ENCODE measurements at regions not wholly inside any gene's neighbourhood (a gene's known extent, or its start where the extent isn't known, plus 50 kb on each side); places are given as distances from the start of the nearest gene placed in this dataset.

- Histone ChIP-seq H3K27ac (0 out of 2 replicates have a peak overlapping the region, but pooled peaks have one; percentile 9), H3K4me1 (peaks cover 75% of the 10 kb centered on the region), H3K27me3 (peaks cover 80% of the 10 kb centered on the region), H3K9me3 (no peaks in the 10 kb centered on the region), H3K9ac (no peak overlapping the region), H4K20me1 (no peaks in the 10 kb centered on the region; the same call in 1 of the 2 replicates), H3K36me3 (no peaks in the 10 kb centered on the region), H3K4me3 (no peak overlapping the region), H3K4me2 (peak overlapping the region; percentile 41)
- no peak for TF ChIP-seq Cebpa-rat (IDR thresholded peaks at IDR 0.05)
Observed at GRCh38 chrX:68913249-68913547, 84.4 kb downstream of the EFNB1 start.

DNA sequence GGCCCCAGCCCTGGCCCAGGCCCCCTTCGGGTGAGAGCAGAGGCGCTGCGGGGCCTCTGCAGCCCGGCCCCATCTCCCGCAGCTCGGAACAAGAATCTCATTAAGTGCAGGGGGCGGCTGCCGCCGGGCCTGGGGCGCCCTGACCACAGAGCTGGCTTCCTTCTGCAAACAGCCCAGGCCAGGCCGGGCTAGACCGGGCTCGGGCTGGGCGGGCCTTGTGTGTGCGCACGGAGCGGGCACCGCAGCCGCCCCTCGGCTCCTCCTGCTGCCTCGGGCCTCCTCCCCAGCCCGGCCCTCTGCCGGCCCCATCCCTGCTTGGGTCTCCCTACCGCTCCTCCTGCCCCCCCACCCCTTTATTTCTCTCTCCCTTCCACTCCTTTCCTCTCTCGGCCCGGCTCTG, 83.3 kb downstream of the EFNB1 start:
- Histone ChIP-seq H3K9me3 (no peaks in the 10 kb centered on the region), H3K9ac (no peak overlapping the region), H3K27ac (no peak overlapping the region; the same call in 1 of the 2 replicates), H4K20me1 (no peaks in the 10 kb centered on the region; the same call in 1 of the 2 replicates), H3K4me1 (peaks cover 75% of the 10 kb centered on the region), H3K4me3 (no peak overlapping the region), H3K27me3 (peaks cover 80% of the 10 kb centered on the region), H3K36me3 (no peaks in the 10 kb centered on the region), H3K4me2 (peak overlapping the region; percentile 41; the same call in 1 of the 2 replicates)
- no peak for TF ChIP-seq Cebpa-rat (IDR thresholded peaks at IDR 0.05)

DNA sequence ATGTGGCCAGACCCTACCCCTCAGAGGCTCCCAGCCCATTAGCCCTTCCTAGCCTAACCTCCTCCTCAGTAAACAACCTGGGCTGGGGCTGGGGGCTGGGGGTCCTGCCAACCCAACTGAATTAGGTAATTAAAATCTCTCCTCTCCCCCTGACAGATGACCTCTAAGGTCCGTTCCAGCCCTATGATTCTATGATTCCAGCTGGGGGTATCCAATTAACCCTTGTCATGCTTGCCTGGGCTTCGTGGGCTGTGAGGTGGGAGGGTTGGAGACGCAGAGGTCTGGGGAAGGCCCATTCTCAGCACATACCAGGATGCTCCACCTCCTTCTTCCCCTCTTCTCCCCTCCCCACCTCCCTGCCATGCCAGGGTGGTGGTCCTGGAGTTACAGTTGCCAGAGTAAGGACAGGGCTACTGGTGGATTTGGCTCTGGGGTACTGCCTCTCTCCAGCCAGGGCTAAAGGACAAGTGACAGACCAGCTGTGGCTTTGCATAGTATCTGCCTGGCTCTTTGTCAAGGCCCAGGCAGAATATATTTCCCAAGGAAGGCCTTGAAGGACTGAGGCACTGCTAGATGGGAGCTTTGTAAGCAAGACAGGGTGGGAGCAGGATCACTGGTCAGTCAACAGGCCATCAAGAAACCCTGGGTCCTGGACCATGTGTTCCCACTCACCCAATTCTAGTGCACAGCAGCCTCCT, 82.1 kb downstream of the EFNB1 start:
- peaks cover 70% of the 10 kb centered on the region for H3K4me1 ChIP-seq
- H4K20me1 ChIP-seq: no peaks in the 10 kb centered on the region; the same call in 1 of the 2 replicates
- H3K4me3 ChIP-seq: no peak overlapping the region
- no peak overlapping the region for H3K9ac ChIP-seq
- no peaks in the 10 kb centered on the region for H3K36me3 ChIP-seq
- TF ChIP-seq Cebpa-rat (IDR thresholded peaks at IDR 0.05): no peak
- no peak overlapping the region for H3K27ac ChIP-seq
- H3K4me2 ChIP-seq: peak overlapping the region; percentile 26; the same call in 1 of the 2 replicates
- H3K9me3 ChIP-seq: no peaks in the 10 kb centered on the region
- H3K27me3 ChIP-seq: peaks cover 74% of the 10 kb centered on the region

DNA sequence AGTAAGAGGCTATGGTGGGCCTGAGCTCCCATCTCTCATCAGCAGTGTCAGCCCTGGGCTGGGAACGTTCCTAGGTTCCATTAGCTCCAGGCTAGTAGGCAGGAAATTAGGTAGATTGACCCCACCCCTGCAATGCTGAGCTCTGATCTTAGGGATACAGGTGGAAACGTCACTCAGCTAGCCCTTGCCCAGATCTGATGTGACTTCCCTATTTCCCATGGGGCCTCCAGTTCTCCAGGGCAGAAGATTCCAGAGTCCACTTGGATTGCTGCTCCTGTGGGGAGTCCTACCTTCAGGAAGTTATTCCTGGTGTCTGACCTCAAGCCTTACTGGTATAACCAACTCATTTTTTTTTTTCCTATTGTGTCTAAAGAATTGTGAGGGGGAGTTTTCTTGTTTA, 81.1 kb downstream of the EFNB1 start:
- no peak for TF ChIP-seq Cebpa-rat (IDR thresholded peaks at IDR 0.05)
- H3K36me3 ChIP-seq: no peaks in the 10 kb centered on the region
- peaks cover 61% of the 10 kb centered on the region for H3K4me1 ChIP-seq
- no peaks in the 10 kb centered on the region for H3K9me3 ChIP-seq
- H4K20me1 ChIP-seq: no peaks in the 10 kb centered on the region; the same call in 1 of the 2 replicates
- H3K9ac ChIP-seq: no peak overlapping the region
- H3K27ac ChIP-seq: no peak overlapping the region
- peak overlapping the region; percentile 56 for H3K4me2 ChIP-seq
- peaks cover 65% of the 10 kb centered on the region for H3K27me3 ChIP-seq
- H3K4me3 ChIP-seq: no peak overlapping the region

DNA sequence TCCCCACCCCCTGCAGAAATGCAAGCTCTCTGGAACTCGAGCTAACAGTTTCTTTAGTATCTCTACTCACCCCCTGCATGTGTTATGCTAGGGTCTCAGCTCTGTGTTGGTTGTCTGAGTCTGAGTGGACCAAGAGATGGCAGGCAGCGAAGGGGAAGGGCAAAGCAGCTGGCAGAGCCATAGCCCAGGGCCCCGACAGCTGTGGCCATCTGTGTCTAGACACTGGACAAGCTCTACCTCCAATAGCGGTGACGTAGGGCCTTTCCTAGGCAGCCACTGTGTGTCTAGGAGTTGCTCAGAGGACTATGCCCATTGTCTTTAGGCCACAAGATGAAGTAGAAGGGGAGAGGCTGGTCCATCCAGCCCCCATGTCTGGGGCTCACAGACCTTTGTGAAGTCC, 79.2 kb downstream of the EFNB1 start:
- Histone ChIP-seq H3K27ac (no peak overlapping the region), H3K36me3 (no peaks in the 10 kb centered on the region), H3K9me3 (no peaks in the 10 kb centered on the region), H3K9ac (no peak overlapping the region), H3K4me2 (no peak overlapping the region), H3K27me3 (peaks cover 63% of the 10 kb centered on the region), H4K20me1 (no peaks in the 10 kb centered on the region; the same call in 1 of the 2 replicates), H3K4me1 (peaks cover 42% of the 10 kb centered on the region), H3K4me3 (no peak overlapping the region)
- TF ChIP-seq Cebpa-rat (IDR thresholded peaks at IDR 0.05): no peak

GRCh38 chrX:68902706-68903504, 74.1 kb downstream of the EFNB1 start:
- no peaks in the 10 kb centered on the region for H4K20me1 ChIP-seq
- H3K27me3 ChIP-seq: peaks cover 68% of the 10 kb centered on the region
- H3K9me3 ChIP-seq: no peaks in the 10 kb centered on the region
- H3K36me3 ChIP-seq: no peaks in the 10 kb centered on the region
- H3K27ac ChIP-seq: no peak overlapping the region
- no peak for TF ChIP-seq Cebpa-rat (IDR thresholded peaks at IDR 0.05)
- H3K4me1 ChIP-seq: no peaks in the 10 kb centered on the region
- H3K4me3 ChIP-seq: no peak overlapping the region
- no peak overlapping the region for H3K9ac ChIP-seq
- no peak overlapping the region for H3K4me2 ChIP-seq

- Histone ChIP-seq H3K9me3 (no peaks in the 10 kb centered on the region), H3K9ac (no peak overlapping the region), H3K4me3 (no peak overlapping the region), H4K20me1 (no peaks in the 10 kb centered on the region; the same call in 1 of the 2 replicates), H3K4me1 (no peaks in the 10 kb centered on the region), H3K36me3 (no peaks in the 10 kb centered on the region), H3K27me3 (peaks cover 66% of the 10 kb centered on the region), H3K27ac (no peak overlapping the region), H3K4me2 (no peak overlapping the region)
- TF ChIP-seq Cebpa-rat (IDR thresholded peaks at IDR 0.05): no peak
Observed at GRCh38 chrX:68901519-68901918, 72.7 kb downstream of the EFNB1 start.

DNA sequence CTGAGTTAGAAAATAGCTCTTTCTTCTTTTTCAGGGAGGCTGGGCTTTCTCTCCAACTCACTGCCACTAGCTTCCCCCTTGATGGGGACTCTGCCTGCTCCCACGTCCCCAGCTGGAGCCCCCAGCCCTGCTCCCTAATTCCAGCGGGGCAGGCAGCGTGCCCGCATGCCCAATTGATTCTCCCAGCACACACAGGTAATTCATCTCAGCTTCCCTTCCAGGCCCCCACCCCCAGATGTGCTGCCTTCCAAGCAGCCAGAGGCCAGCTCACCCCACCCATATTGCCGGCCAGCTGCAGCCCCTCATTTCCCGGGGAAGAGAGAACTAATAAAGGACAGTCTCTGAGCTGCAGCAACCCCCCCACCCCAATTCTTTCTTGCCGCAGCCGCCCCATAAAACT, 69.8 kb downstream of the EFNB1 start:
- peaks cover 24% of the 10 kb centered on the region for H3K4me1 ChIP-seq
- peaks cover 86% of the 10 kb centered on the region for H3K27me3 ChIP-seq
- no peak overlapping the region for H3K4me2 ChIP-seq
- no peaks in the 10 kb centered on the region; the same call in 1 of the 2 replicates for H4K20me1 ChIP-seq
- no peaks in the 10 kb centered on the region for H3K9me3 ChIP-seq
- H3K27ac ChIP-seq: no peak overlapping the region
- no peak for TF ChIP-seq Cebpa-rat (IDR thresholded peaks at IDR 0.05)
- H3K4me3 ChIP-seq: no peak overlapping the region
- no peaks in the 10 kb centered on the region for H3K36me3 ChIP-seq
- no peak overlapping the region for H3K9ac ChIP-seq

- no peak overlapping the region; the same call in 1 of the 2 replicates for H3K9ac ChIP-seq
- H4K20me1 ChIP-seq: no peaks in the 10 kb centered on the region; the same call in 1 of the 2 replicates
- peaks cover 86% of the 10 kb centered on the region for H3K27me3 ChIP-seq
- peaks cover 32% of the 10 kb centered on the region for H3K4me1 ChIP-seq
- no peak overlapping the region for H3K4me3 ChIP-seq
- H3K36me3 ChIP-seq: no peaks in the 10 kb centered on the region
- no peak overlapping the region for H3K4me2 ChIP-seq
- no peaks in the 10 kb centered on the region for H3K9me3 ChIP-seq
- TF ChIP-seq Cebpa-rat (IDR thresholded peaks at IDR 0.05): no peak
- H3K27ac ChIP-seq: no peak overlapping the region
Observed at GRCh38 chrX:68897118-68897945, 68.5 kb downstream of the EFNB1 start.
